ENCODE measurements at regions not wholly inside any gene's neighbourhood (a gene's known extent, or its start where the extent isn't known, plus 50 kb on each side); places are given as distances from the start of the nearest gene placed in this dataset.
"Not testable (repeated sequence)": the region's sequence is repeated elsewhere in the genome, so short reads cannot be mapped to it uniquely, and the experiment has no call there.

- intact Hi-C loops (cut with micrococcal nuclease) = no loop called here
- H3K4me1 Mint-ChIP-seq (ENCODE audit: insufficient read depth, unreplicated experiment) = peaks cover 20% of the 10 kb centered on the region
- POLR2A ChIA-PET = no interaction called here
- no peak for DNase-seq (ENCODE audit: unreplicated experiment)
- no peak overlapping the region for H3K4me3 Mint-ChIP-seq (ENCODE audit: unreplicated experiment)
- BruUV-seq (replicated peaks) = no TSS peak
- H3K9me3 Mint-ChIP-seq (ENCODE audit: unreplicated experiment) = peaks cover 8% of the 10 kb centered on the region
- no peaks in the 10 kb centered on the region for H3K36me3 Mint-ChIP-seq (ENCODE audit: insufficient read depth, unreplicated experiment)
- CTCF ChIA-PET = interaction anchor here (0.6 kb wide), 1 partner anchor 160 kb away, joined by 3 read pairs; no protein-coding TSS in a partner anchor
- no peak overlapping the region for H3K27ac Mint-ChIP-seq (ENCODE audit: low read depth, unreplicated experiment)
- H3K27me3 Mint-ChIP-seq (ENCODE audit: insufficient read depth, unreplicated experiment) = peaks cover 15% of the 10 kb centered on the region
- no peak for TF ChIP-seq CTCF (IDR thresholded peaks at IDR 0.05; ENCODE audit: unreplicated experiment)
These were observed 99.7 kb upstream of the OTOS start for GRCh38 chr2:240240017-240240734.

GRCh38 chr2:240240781-240241180 is 100.3 kb upstream of the OTOS start:
- Mint-ChIP-seq H3K27me3 (ENCODE audit: insufficient read depth, unreplicated experiment) (peaks cover 15% of the 10 kb centered on the region), H3K4me3 (ENCODE audit: unreplicated experiment) (no peak overlapping the region), H3K4me1 (ENCODE audit: insufficient read depth, unreplicated experiment) (peaks cover 15% of the 10 kb centered on the region), H3K9me3 (ENCODE audit: unreplicated experiment) (peaks cover 8% of the 10 kb centered on the region), H3K27ac (ENCODE audit: low read depth, unreplicated experiment) (no peak overlapping the region), H3K36me3 (ENCODE audit: insufficient read depth, unreplicated experiment) (no peaks in the 10 kb centered on the region)
- intact Hi-C loops (cut with micrococcal nuclease) = no loop called here
- ChIA-PET CTCF (interaction anchor here (1.4 kb wide), 1 partner anchor 198 kb away, joined by 6 read pairs; no protein-coding TSS in a partner anchor), POLR2A (no interaction called here)
- TF ChIP-seq CTCF (IDR thresholded peaks at IDR 0.05; ENCODE audit: unreplicated experiment) = no peak
- no TSS peak for BruUV-seq (replicated peaks)
- DNase-seq (ENCODE audit: unreplicated experiment) = no peak

- H3K27me3 Mint-ChIP-seq (ENCODE audit: insufficient read depth, unreplicated experiment) = peaks cover 15% of the 10 kb centered on the region
- H3K9me3 Mint-ChIP-seq (ENCODE audit: unreplicated experiment) = peaks cover 8% of the 10 kb centered on the region
- POLR2A ChIA-PET = interaction anchor here (0.7 to 1.4 kb wide), 2 partner anchors 14 to 195 kb away, joined by 3 to 4 read pairs; no protein-coding TSS in a partner anchor
- intact Hi-C loops (cut with micrococcal nuclease) = no loop called here
- BruUV-seq (replicated peaks) = no TSS peak
- no peaks in the 10 kb centered on the region for H3K36me3 Mint-ChIP-seq (ENCODE audit: insufficient read depth, unreplicated experiment)
- H3K4me3 Mint-ChIP-seq (ENCODE audit: unreplicated experiment) = no peak overlapping the region
- H3K27ac Mint-ChIP-seq (ENCODE audit: low read depth, unreplicated experiment) = no peak overlapping the region
- TF ChIP-seq CTCF (IDR thresholded peaks at IDR 0.05; ENCODE audit: unreplicated experiment) = no peak
- H3K4me1 Mint-ChIP-seq (ENCODE audit: insufficient read depth, unreplicated experiment) = peaks cover 15% of the 10 kb centered on the region
- no peak for DNase-seq (ENCODE audit: unreplicated experiment)
- CTCF ChIA-PET = interaction anchor here (1.4 kb wide), 1 partner anchor 197 kb away, joined by 6 read pairs; no protein-coding TSS in a partner anchor
These were observed 101.1 kb upstream of the OTOS start for GRCh38 chr2:240241572-240241971.

GRCh38 chr2:240243049-240243448 is 102.6 kb upstream of the OTOS start:
- H3K4me1 Mint-ChIP-seq (ENCODE audit: insufficient read depth, unreplicated experiment); H3K4me3 Mint-ChIP-seq (ENCODE audit: unreplicated experiment); DNase-seq (ENCODE audit: unreplicated experiment); intact Hi-C loops (cut with micrococcal nuclease); H3K36me3 Mint-ChIP-seq (ENCODE audit: insufficient read depth, unreplicated experiment); BruUV-seq (replicated peaks); H3K9me3 Mint-ChIP-seq (ENCODE audit: unreplicated experiment); H3K27ac Mint-ChIP-seq (ENCODE audit: low read depth, unreplicated experiment); POLR2A ChIA-PET: not testable (repeated sequence)
- CTCF ChIA-PET = interaction anchor here (1.0 to 1.4 kb wide), 2 partner anchors 11 to 144 kb away, joined by 3 read pairs; no protein-coding TSS in a partner anchor
- peaks cover 15% of the 10 kb centered on the region for H3K27me3 Mint-ChIP-seq (ENCODE audit: insufficient read depth, unreplicated experiment)
